Ramos (cell line): ENCODE measurements at regions not wholly inside any gene's neighbourhood (a gene's known extent, or its start where the extent isn't known, plus 50 kb on each side); places are given as distances from the start of the nearest gene placed in this dataset.

Experiments used
- in situ Hi-C: fragments of 300-500 bp; cut with MboI; formaldehyde crosslinking; loops from one replicate; pipeline ENCODE4 v1.14.3; 2022; ENCODE audit warnings: low sequenced_read_pairs; ENCODE audit not compliant: unreplicated experiment

- in situ Hi-C loops = loop anchor here (25.0 kb wide), 1 partner anchor 571 kb away; no protein-coding TSS in a partner anchor
These were observed 61.0 kb upstream of the NFE2L3 start for GRCh38 chr7:26090927-26091519.

- in situ Hi-C loops = loop anchor here (25.0 kb wide), 1 partner anchor 570 kb away; no protein-coding TSS in a partner anchor
These were observed 60.1 kb upstream of the NFE2L3 start for GRCh38 chr7:26091933-26092332.

DNA sequence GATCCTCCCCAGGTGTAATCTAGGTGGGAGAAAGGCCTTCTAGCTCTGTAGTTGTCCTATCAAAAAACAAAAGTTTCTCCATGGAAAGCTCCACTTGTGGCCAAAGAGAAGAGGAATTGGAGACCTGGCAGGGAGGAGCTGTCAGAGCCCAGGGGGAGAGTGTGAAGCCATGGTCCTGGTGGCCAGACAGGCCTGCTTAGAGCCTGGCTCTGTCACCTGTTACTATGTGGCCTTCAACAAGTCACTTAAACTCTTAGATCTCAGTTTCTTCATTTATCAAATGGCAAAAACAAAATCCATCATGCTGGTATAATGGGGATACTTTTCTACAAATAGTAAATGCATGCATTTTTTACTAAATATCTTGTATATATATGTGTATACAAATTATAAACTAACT lies 59.0 kb upstream of the NFE2L3 start:
- in situ Hi-C loops = loop anchor here (25.0 kb wide), 1 partner anchor 569 kb away; no protein-coding TSS in a partner anchor

DNA sequence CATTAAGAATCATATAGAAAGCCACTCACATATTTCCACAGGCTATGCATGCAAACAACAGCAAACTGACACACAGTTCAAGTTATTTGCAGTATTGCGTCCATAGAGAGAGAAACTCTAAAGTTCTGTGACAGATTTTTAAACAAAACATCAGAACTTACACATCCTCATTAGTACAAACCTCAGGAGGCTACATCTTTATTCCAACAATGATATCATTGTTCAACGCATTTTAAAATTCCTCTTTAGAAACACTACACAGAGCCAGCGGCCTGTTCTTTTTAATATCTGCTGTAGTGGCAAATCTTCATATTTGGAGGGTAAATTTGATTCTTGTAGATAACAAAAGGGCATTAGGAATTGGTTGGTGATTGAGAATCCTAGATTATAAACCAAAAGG lies 55.9 kb upstream of the NFE2L3 start:
- in situ Hi-C loops = loop anchor here (25.0 kb wide), 1 partner anchor 566 kb away; no protein-coding TSS in a partner anchor

DNA sequence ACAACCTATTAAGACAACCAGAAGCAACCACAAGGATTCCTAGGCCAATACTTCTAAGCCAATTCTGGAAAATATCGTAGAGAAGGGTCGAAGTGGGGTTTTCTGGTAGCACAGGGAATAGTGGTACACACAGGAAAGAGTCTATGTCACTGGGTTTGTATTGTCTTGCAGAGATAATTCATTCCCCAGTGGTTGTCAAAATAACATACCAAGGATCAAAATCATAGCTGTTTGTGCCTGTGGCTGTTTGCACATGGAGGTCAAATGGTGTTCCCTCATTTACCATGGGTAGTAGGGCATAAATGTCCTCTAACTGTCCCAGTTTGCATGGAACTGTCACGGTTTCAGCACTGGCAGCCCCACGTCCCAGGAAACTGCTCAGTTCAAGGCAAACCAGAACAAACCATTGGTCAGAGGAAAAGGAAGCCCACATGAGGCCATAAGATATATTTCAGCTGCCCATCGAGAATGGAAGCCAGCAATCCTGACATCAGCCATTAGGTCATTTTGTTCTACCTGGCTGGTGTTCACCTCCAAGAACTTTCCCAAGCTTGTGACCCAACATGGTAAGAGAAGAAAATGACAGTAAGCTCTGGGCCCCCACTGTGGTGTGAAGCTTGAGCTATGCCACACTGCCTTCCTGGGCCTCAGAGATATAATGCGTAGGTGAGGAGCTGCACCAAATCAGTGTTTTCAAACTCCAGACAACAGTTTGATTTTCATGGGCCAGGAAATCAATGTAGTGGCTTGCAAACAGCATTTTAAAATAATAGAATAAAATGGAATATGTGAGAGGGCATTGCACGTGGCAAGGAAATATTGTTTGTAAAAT lies 53.9 kb upstream of the NFE2L3 start:
- in situ Hi-C loops = loop anchor here (25.0 kb wide), 1 partner anchor 564 kb away; no protein-coding TSS in a partner anchor

DNA sequence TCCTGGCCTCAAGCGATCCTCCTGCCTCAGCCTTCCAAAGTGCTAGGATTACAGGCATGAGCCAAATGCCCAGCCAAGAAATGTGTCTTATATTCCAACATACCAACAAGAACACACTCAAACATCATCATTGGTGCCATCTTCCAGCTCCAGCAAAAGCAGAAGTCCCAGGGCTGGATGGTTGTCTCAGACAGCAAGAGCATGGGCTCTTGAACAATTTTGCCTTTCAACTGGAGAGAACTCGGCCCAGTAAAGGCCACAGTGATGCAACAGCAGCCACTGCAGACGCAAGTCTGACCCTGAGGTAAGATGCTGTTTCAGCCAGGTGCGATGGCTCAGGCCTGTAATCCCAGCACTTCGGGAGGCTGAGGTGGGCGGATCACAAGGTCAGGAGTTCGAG lies 52.8 kb upstream of the NFE2L3 start:
- in situ Hi-C loops = loop anchor here (25.0 kb wide), 1 partner anchor 563 kb away; no protein-coding TSS in a partner anchor

- in situ Hi-C loops = no loop called here
These were observed 51.3 kb upstream of the NFE2L3 start for GRCh38 chr7:26100406-26101339.

DNA sequence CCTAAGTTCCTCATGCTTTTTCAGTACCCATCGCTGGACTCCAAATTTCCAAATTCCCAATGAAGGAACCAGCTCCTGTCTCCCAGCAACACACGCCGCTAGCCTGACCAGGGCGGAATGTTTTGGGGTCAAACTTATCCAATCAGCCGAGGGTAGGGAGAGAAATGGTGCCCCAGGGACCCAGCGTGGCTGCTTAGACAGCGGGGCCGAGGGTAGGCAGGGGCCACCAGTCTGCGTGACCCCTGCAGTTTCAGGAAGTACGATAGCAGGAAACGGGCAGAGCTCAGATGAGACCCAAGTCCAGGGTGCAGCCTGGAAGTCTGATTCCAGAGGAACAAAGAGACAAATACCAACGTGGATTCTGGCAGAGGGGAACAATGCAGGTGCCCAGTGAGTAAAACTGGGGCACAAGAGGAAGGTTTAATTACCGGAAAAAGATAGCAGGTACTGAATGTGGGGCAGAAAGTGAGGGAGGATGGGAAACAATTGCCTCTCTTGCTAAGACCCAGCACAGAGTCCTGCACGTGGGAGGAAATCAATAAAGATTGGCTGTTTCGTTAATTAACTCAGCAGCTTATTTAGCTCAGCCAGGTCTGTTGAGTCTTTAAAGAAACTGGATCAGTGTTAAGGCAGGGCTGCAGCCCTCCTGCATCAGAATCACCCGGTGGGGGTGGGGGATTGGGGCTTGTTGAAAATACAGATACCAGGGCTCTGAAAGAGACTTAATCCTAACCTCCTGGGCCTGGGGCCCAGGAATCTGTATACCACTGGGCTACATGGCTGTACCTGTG lies 50.4 kb upstream of the NFE2L3 start:
- in situ Hi-C loops = no loop called here

DNA sequence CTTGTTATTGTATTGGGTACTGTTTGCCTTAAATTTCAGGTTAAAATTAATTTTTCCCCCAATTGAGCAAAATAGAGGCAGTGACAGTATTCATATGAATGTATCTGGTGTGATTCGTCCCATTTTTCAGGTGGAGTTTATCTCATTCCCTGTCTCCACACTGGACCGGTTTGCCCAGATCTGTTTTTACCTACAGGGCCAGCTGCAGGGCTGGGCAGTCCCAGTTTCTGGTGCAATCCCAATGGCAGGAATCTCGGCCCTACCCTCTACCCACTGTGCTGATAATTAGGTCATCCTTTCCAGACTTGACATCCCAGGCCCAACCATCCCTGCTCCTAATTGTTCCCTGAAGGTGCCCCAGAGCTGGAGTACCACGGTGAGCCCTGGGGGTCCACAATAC lies 49.8 kb upstream of the NFE2L3 start:
- in situ Hi-C loops = no loop called here
